SK-N-SH (cell line): ENCODE measurements at regions not wholly inside any gene's neighbourhood (a gene's known extent, or its start where the extent isn't known, plus 50 kb on each side); places are given as distances from the start of the nearest gene placed in this dataset.

ENCODE experiments used
- CTCF ChIA-PET: fragments of 300-600, 350-600 bp; formaldehyde crosslinking; extraction: SDS; loops from one replicate; lab custom pipeline; 2021; lab: Yijun Ruan, JAX
- POLR2A ChIA-PET: fragments of 350-600 bp; sonication (Branson Sonifier 250); formaldehyde crosslinking; extraction: SDS; loops from one replicate; lab custom pipeline; 2020; ENCODE audit warnings: antibody characterized with exemption, inconsistent platforms; lab: Yijun Ruan, JAX
- DNase-seq: peaks from one replicate; pipeline ENCODE4 v3.0.0; 2012
- H2AFZ ChIP-seq: fragments of 200-600 bp; sonication (generic); 2 replicates; pipeline ENCODE4 v1.8.1; 2016; ENCODE audit warnings: antibody characterized with exemption, mild to moderate bottlenecking, low read depth
- H3F3A ChIP-seq: fragments of 200-600 bp; sonication (generic); replicated peaks from 2 replicates; pipeline ENCODE3; 2016; ENCODE audit warnings: antibody characterized with exemption, mild to moderate bottlenecking; ENCODE audit not compliant: insufficient read depth
- H3K27ac ChIP-seq, 2 experiments: fragments of 200-500 bp in 1 of 2; fragments of 200-600 bp in 1 of 2; sonication (Bioruptor generic) in 1 of 2; sonication (generic), shearing (Covaris generic) in 1 of 2; 2 replicates each; pipeline versions ENCODE4 v1.5.1 to v1.6.1; 2014 to 2016; ENCODE audit warnings: low read depth in 2 of 2, inconsistent platforms in 1 of 2, low read length in 1 of 2, mild to moderate bottlenecking in 1 of 2, mixed read lengths in 1 of 2
- H3K27me3 ChIP-seq: fragments of 200-600 bp; sonication (generic), shearing (Covaris generic); 2 replicates; pipeline ENCODE4 v1.6.1; 2016; ENCODE audit warnings: mixed run types; ENCODE audit not compliant: insufficient read depth
- H3K36me3 ChIP-seq, 2 experiments: fragments of 200-500 bp in 1 of 2; fragments of 200-600 bp in 1 of 2; sonication (Bioruptor generic) in 1 of 2; sonication (generic) in 1 of 2; replicated peaks in 1 of 2; 2 replicates each; pipeline versions ENCODE3 to v1.5.1; 2014 to 2016; ENCODE audit warnings: low read length in 1 of 2, mild to moderate bottlenecking in 1 of 2; ENCODE audit not compliant: insufficient read depth in 2 of 2, control insufficient read depth in 1 of 2
- H3K4me1 ChIP-seq, 2 experiments: fragments of 200-500 bp in 1 of 2; fragments of 200-600 bp in 1 of 2; sonication (Bioruptor generic) in 1 of 2; sonication (generic), shearing (Covaris generic) in 1 of 2; 2 replicates each; pipeline versions ENCODE4 v1.5.1 to v1.6.1; 2014 to 2016; ENCODE audit warnings: low read depth in 1 of 2, low read length in 1 of 2, mixed run types in 1 of 2; ENCODE audit not compliant: insufficient read depth in 2 of 2, control insufficient read depth in 1 of 2
- H3K4me2 ChIP-seq: fragments of 200-600 bp; sonication (generic), shearing (Covaris generic); 2 replicates; pipeline ENCODE4 v1.6.1; 2017; ENCODE audit warnings: mixed run types
- H3K4me3 ChIP-seq, 2 experiments: fragments of 200-500 bp in 1 of 2; fragments of 200-600 bp in 1 of 2; sonication (Bioruptor generic) in 1 of 2; sonication (generic), shearing (Covaris generic) in 1 of 2; 2 replicates each; pipeline versions ENCODE4 v1.5.1 to v1.8.1; 2014 to 2016; ENCODE audit warnings: low read depth in 2 of 2, inconsistent platforms in 1 of 2, low read length in 1 of 2, mild to moderate bottlenecking in 1 of 2, mixed read lengths in 1 of 2, moderate library complexity in 1 of 2
- H3K79me2 ChIP-seq: fragments of 200-600 bp; sonication (generic); 2 replicates; pipeline ENCODE4 v1.8.1; 2017; ENCODE audit warnings: mild to moderate bottlenecking; ENCODE audit not compliant: insufficient read depth
- H3K9ac ChIP-seq: fragments of 200-600 bp; sonication (generic); 2 replicates; pipeline ENCODE4 v1.6.1; 2017; ENCODE audit warnings: mixed run types
- H3K9me2 ChIP-seq: fragments of 200-600 bp; sonication (generic); 2 replicates; pipeline ENCODE4 v1.6.1; 2017; ENCODE audit warnings: mixed run types
- H3K9me3 ChIP-seq: fragments of 200-600 bp; sonication (generic); 2 replicates; pipeline ENCODE4 v1.6.1; 2017; ENCODE audit warnings: mixed run types, mild to moderate bottlenecking, moderate library complexity
- H4K20me1 ChIP-seq: fragments of 200-600 bp; sonication (generic); 2 replicates; pipeline ENCODE4 v1.6.1; 2017; ENCODE audit warnings: mild to moderate bottlenecking, mixed run types; ENCODE audit not compliant: insufficient read depth
- EP300 ChIP-seq, 2 experiments: IDR thresholded peaks; 2 replicates each; pipeline versions ENCODE4 v1.4.0 to v1.6.1; 2012; ENCODE audit warnings: borderline replicate concordance in 1 of 2, low read depth in 1 of 2, low read length in 1 of 2
- EZH2phosphoT487 ChIP-seq: fragments of 200-600 bp; sonication (generic); IDR thresholded peaks from 2 replicates; pipeline ENCODE4 v1.6.1; 2017; ENCODE audit warnings: low read depth, mixed run types, mild to moderate bottlenecking, antibody characterized with exemption, moderate library complexity, borderline replicate concordance
- FOSL2 ChIP-seq: IDR thresholded peaks from 2 replicates; pipeline ENCODE4 v1.4.0; 2012; ENCODE audit warnings: low read depth, mild to moderate bottlenecking, moderate library complexity, borderline replicate concordance
- FOXJ3 ChIP-seq: sonication (generic); formaldehyde crosslinking; IDR thresholded peaks from 2 replicates; pipeline ENCODE4 v1.5.1; 2020; ENCODE audit warnings: mild to moderate bottlenecking, missing genetic modification reagents
- FOXM1 ChIP-seq: IDR thresholded peaks from 2 replicates; pipeline ENCODE4 v1.4.0; 2012; ENCODE audit warnings: low read depth, mild to moderate bottlenecking
- IRF3 ChIP-seq: fragments of 150-350 bp; IDR thresholded peaks from 2 replicates; pipeline ENCODE4 v1.6.1; 2016; ENCODE audit warnings: mild to moderate bottlenecking, low read depth, low read length
- MEF2A ChIP-seq: IDR thresholded peaks from 2 replicates; pipeline ENCODE4 v1.4.0; 2012; ENCODE audit warnings: low read depth, borderline replicate concordance
- POLR2AphosphoS5 ChIP-seq: IDR thresholded peaks from 2 replicates; pipeline ENCODE4 v1.6.1; 2012; ENCODE audit warnings: low read depth, low read length
- RCOR1 ChIP-seq: fragments of 150-350 bp; IDR thresholded peaks from 2 replicates; pipeline ENCODE4 v1.6.1; 2017; ENCODE audit warnings: antibody characterized with exemption, low read length
- REST ChIP-seq: IDR thresholded peaks from 2 replicates; pipeline ENCODE4 v1.6.1; 2012; ENCODE audit warnings: mild to moderate bottlenecking, low read depth, low read length, moderate library complexity
- SMC3 ChIP-seq: IDR thresholded peaks from 2 replicates; pipeline ENCODE4 v1.6.1; 2012; ENCODE audit warnings: low read depth, low read length, improper control_type of control experiment
- TAF1 ChIP-seq: IDR thresholded peaks from 2 replicates; pipeline ENCODE4 v1.6.1; 2012; ENCODE audit warnings: low read depth, mild to moderate bottlenecking, low read length, moderate library complexity, borderline replicate concordance
- TEAD4 ChIP-seq: IDR thresholded peaks from 2 replicates; pipeline ENCODE4 v1.4.0; 2012; ENCODE audit warnings: mild to moderate bottlenecking, borderline replicate concordance; ENCODE audit not compliant: insufficient read depth
- USF1 ChIP-seq: IDR thresholded peaks from 2 replicates; pipeline ENCODE4 v1.4.0; 2012; ENCODE audit warnings: low read depth, borderline replicate concordance
- USF2 ChIP-seq: fragments of 150-350 bp; IDR thresholded peaks from 2 replicates; pipeline ENCODE4 v1.6.1; 2017; ENCODE audit warnings: antibody characterized with exemption, low read length, low read depth, borderline replicate concordance
- WGBS: methylation state at CpG from one replicate; pipeline ENCODE4 v1.1.6; 2017; ENCODE audit warnings: low lambda C conversion rate; 5-methylcytosine and 5-hydroxymethylcytosine counted together

GRCh38 chr10:65033957-65034356 lies 1512.8 kb downstream of the REEP3 start:
- Histone ChIP-seq H3K9ac (no peak overlapping the region), H3K4me2 (no peak overlapping the region), H3K4me1 (no peaks in the 10 kb centered on the region), H3K9me2 (no peaks in the 10 kb centered on the region), H3K27ac (no peak overlapping the region), H2AFZ (no peak overlapping the region), H3K36me3 (no peaks in the 10 kb centered on the region), H3K27me3 (no peaks in the 10 kb centered on the region), H3K79me2 (no peaks in the 10 kb centered on the region), H3K9me3 (no peaks in the 10 kb centered on the region), H4K20me1 (no peaks in the 10 kb centered on the region), H3F3A (no peaks in the 10 kb centered on the region), H3K4me3 (no peak overlapping the region)
- POLR2A ChIA-PET = no interaction called here
- 15% methylated on average over 3 of the region's 4 CpGs for WGBS
- TF ChIP-seq REST (no peak), TAF1 (no peak), EZH2phosphoT487 (no peak), USF2 (no peak), USF1 (no peak), FOXJ3 (CRISPR knock-in tag) (no peak), FOSL2 (no peak), POLR2AphosphoS5 (no peak), TEAD4 (no peak), RCOR1 (no peak), EP300 (IDR thresholded peaks at IDR 0.05; ENCODE audit: borderline replicate concordance in 1 of 2, low read depth in 1 of 2, low read length in 1 of 2) (no peak), SMC3 (no peak), IRF3 (no peak), FOXM1 (no peak), MEF2A (no peak)
- DNase-seq = no peak
- CTCF ChIA-PET = no interaction called here
